ENCODE measurements at regions not wholly inside any gene's neighbourhood (a gene's known extent, or its start where the extent isn't known, plus 50 kb on each side); places are given as distances from the start of the nearest gene placed in this dataset.
"Not testable (repeated sequence)": the region's sequence is repeated elsewhere in the genome, so short reads cannot be mapped to it uniquely, and the experiment has no call there.

DNA sequence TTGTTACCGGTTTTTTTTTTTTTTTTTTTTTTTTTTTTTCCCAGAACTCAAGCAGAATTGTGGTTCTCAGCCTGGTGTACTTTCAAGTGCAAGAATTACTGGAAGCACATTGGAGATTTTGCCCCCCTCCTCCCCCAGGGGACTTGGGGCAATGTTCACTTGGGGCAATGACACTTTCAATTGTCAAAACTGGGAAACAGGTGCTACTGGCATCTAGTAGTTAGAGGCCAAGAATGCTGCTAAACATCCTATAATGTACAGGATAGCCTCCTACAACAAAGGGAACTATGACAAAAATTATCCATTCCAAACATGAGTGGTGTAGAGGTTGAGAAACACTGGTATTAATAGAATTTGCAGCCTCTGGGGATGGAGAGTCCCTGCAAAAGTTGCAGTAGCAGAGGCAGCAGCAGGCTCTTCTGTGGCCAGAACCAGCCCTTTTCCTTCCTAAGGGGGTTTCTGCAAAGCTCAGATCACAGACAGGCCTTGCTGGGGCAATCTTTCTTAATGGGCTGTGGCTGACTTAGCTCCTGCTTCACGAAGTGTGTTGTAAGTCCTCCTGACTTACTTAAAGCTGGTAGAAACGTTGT is 144.3 kb upstream of the MRPS22 start:
- DNase-seq (ENCODE audit: low read depth), result no peak

- DNase-seq (ENCODE audit: low read depth), result no peak
Observed at GRCh38 chr3:139201446-139202225, 142.2 kb upstream of the MRPS22 start.

- DNase-seq (ENCODE audit: low read depth), result peak; percentile 91
Observed at GRCh38 chr3:139202226-139202958, 141.4 kb upstream of the MRPS22 start.

DNA sequence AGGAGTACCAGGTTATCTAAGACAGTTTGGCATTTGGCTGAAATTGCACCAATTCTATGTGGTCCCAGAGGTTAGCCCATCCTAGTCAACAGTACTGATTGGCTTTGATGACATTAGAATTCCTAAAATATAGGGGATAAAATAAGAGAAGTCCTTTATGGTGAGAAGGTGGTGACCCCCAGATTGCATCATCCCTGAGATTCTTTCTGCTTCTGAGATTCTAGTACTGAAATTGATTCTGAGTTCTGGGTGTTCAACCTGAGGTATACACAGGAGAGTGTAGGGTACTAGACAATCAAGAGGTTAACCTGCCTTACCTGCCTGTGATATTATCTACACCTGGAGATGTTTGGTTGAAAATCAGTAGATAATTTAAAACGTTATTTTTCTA is 140.9 kb upstream of the MRPS22 start:
- DNase-seq (ENCODE audit: low read depth), result no peak

DNA sequence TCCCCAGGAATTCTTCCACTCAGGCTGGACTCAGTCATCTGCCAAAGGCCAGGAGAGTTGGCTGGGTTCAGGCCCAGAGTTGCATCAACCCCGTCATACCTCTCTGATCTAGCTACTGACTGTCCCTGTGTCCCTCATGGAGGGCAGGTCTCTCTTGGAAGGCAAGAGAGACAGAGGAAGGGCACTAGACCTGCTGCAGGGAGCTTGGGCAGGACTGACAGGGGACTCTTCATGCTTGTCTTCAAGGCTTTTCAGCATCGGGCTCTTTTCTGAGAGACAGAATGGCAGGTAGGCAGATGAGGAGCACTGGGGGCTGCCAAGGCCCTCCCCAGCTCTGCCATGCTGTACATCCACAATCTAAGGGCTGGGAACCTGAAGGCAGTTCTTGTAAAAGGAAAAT is 140.1 kb upstream of the MRPS22 start:
- no peak for DNase-seq (ENCODE audit: low read depth)

- DNase-seq (ENCODE audit: low read depth), result peak; percentile 57
Observed at GRCh38 chr3:139204728-139205127, 139.1 kb upstream of the MRPS22 start.

DNA sequence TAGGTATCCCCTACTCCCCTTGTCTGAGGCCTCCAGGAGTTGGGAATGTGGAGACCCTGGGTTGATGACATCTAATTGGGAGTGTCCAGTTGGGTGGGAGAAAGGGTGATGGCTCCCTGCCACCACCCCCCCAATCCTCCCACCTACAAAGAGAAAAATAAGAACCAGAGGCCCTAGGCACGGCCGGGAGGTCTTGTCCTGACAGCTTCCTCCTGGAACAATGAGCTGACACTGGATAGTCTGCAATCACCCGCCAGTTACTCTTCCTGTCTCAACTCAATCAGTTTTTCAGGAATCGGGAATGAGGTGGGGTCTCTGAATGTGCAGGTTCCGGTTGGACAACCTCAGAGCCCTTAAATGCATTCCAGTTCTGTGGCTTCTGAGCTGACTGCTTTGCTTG is 129.9 kb upstream of the MRPS22 start:
- DNase-seq (ENCODE audit: low read depth), result no peak

- no peak for DNase-seq (ENCODE audit: low read depth)
Observed at GRCh38 chr3:139216958-139217357, 126.9 kb upstream of the MRPS22 start.

DNA sequence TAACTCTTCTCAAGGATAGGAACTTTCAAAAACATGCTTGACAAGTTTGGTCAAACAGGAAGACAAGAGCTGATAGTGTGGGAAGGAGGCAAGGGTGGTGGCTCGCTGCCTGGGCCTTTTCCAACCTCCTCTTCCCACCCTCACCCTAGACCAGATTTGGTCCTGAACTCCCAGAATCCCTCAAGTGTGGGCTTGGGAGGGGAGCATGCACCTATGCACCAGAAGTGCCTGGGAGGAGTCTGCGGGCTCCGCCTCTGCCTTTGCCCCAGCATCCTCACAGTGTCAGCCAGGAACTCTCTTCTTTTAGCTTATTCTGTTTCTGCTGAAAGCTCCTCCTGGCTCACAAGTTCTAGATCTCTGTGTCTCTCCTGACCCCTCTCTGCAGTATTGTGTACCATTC is 126.2 kb upstream of the MRPS22 start:
- DNase-seq (ENCODE audit: low read depth), result no peak

- no peak for DNase-seq (ENCODE audit: low read depth)
Observed at GRCh38 chr3:139218046-139218445, 125.8 kb upstream of the MRPS22 start.

DNA sequence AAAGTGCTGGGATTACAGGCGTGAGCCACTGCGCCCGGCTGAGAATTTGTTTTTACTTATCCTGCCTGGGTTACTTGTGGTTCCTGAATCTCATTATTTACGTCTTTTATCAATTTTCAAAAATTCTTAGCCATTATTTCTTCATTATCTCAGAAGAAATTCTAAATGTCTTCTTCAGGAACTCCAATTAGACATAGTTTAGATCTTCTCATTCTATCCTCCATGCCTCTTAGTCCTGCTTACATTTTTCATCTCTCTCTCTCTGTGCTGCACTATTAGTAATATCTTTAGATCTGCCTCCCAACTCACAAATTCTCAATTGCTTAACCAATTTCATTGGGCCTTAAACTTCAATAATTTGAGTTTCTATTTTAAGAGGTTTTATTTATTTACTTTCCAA is 124.4 kb upstream of the MRPS22 start:
- no peak for DNase-seq (ENCODE audit: low read depth)

DNA sequence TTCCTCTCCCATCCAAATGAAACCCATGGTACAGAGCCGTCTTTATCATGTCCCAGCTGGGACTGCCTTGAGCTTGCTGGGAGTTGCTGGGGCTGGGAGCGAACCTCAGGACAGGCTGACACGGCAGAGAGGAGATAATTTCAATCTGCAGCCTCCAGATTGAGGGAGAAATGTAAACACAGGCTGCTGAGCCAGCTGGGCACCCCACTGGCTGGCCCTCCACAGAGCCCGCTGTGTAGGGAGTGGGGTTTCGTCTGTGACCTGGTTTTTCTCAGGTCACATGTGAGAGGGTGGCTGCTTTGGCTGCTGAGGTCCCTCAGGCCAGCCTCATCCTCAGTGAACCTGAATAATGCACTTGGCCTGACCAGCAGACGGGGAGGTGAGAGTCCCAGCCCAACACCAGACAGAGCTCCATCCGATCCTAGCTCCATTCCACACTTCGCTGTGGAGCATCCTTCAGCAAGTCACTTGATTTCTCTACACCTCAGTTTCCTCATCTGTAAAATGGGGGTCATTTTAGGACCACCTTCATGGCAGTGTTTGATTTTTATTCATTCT is 121.6 kb upstream of the MRPS22 start:
- no peak for DNase-seq (ENCODE audit: low read depth)

DNA sequence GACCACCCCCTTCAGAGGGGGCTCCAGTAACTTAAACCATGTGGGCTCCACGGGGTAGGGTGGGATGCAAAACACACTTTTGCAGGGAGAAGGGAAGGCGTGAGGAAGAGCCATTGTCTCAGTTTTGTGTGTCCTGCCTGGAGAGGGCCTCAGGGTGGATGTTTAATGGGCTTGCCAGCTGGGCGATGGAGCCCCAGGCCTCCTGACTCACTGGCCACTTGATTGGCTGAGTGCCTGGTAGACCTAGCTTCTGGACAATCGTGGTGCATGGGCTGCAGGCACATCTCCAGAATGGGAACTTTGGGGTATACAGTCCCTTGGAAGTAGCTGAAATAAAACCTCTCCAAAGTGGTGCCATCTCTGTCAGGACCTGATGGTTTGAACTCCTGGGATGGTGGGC is 118.3 kb upstream of the MRPS22 start:
- peak; percentile 96 for DNase-seq (ENCODE audit: low read depth)

DNA sequence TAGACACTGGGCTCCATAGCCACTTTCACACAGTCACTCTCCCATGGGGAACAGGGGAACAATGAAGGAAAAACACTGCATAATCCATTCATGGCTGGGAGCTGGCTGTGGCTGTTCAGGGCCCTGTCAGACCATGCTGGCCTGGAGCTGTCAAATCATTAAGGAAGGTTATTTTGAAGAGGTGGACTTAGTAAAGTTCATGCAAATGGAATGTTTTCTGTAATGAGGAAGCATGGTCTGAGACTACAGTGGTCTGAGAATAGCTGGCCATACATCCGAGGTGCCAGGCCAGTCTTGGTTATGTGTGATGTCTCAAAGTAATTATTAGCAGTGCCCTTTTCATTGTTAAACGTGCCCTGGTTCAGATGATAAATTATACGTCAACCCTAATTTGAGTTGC is 117.1 kb upstream of the MRPS22 start:
- peak; percentile 86 for DNase-seq (ENCODE audit: low read depth)

DNA sequence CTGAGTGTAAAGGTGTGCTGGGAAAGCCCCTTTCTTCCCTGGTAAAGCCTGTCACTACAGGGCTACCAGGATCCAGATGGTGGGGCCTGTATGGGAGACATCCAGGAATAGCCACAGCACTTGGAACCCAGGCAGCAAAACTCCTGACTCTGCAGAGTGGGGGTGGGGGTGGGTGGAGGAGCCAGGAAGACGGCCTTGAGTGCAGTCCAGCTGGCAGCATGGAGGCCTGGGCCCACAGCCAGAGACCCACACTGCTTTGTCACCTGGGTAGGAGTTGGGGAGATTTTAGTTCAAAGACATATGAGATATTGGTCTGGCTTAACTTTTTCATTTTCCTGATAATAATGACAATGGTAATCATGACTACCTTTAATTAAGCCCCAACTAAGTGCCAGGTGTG is 116.7 kb upstream of the MRPS22 start:
- peak; percentile 79 for DNase-seq (ENCODE audit: low read depth)

DNA sequence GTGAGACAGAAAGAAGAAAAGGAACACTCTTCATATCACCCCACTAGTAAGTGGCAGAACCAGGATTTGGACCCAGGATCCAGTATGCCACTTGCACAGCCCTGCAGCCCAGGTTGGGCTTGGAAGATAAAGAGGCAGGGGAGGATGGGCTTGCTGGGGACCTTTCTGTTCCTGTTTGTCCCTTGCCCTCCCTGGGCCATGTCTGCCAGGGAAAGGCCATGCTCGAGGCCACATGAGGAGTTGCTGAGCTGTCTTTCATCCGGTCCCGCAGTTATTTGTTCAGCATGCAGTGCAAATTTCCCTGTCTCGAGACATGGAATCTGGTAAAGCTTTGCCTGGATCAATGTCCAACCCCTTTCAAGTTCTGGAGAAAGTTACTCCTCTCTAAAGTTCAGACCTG is 116.0 kb upstream of the MRPS22 start:
- DNase-seq (ENCODE audit: low read depth), result no peak

DNA sequence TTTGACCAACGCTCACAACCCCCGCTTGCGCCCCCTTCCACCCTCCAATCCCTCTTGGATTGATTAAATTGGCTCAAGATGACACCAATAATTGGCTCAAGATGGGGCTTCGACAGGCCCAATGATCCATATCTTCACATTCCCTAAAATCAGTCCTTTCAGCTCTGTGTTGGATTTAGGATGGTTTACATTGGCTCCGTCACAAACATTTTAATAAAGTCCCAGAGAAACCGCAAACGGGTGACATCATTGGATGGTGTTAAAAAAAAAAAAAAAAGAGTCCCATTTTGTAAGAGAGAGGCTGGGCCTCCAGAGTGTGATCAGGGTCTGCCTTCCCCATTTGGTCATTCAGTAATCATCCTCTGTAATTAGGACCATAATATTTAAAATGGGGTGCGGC is 113.4 kb upstream of the MRPS22 start:
- DNase-seq (ENCODE audit: low read depth), result peak; percentile 85

DNA sequence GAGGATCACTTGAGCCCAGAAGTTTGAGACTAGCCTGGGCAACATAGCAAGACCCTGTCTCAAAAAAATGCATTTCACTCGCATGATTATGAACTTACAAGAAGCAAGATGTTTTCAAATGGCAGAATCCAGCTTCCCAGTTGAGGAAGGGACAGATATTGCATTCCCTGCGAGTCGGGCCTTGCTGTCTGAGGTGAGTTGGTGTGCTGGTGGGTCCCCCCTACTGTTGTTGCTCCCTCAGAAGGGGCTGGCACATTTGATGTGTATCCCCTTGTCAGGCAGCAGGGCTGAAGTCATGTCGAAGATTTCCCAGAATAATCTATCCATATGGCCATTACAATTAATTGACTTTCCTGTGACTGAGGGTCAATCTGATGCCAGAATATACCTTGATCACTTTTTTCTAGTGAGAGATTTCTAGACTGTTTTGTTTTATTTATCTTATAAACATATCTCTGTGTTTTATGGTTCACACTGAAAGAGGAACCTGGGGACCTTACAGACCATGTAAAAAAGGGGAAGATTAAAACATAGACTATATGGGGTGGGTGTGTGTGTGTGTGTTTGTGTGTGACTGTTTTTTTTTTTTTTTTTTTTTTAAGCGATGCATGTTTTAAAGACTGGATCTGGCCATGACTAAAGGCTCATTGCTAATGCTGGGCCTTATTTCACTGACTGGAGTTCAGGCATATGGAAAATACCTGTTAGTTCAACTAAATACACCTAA is 112.1 kb upstream of the MRPS22 start:
- DNase-seq (ENCODE audit: low read depth), result no peak

DNA sequence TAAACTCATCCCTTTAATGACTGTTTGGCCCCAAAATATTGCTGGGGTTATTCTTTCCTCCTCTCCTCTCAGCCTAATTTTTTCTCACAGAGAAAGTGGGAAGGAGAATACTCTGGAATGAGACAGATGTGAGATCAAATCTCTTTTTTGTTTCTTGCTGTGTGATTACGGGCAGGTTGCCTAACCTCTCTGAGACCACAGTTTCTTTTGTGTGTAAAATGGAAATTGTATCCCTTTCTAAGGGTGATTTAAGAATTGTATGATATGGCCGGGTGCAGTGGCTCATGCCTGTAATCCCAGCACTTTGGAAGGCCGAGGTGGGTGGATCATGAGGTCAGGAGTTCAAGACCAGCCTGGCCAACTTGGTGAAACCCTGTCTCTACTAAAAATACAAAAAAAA is 111.5 kb upstream of the MRPS22 start:
- DNase-seq (ENCODE audit: low read depth), result not testable (repeated sequence)

DNA sequence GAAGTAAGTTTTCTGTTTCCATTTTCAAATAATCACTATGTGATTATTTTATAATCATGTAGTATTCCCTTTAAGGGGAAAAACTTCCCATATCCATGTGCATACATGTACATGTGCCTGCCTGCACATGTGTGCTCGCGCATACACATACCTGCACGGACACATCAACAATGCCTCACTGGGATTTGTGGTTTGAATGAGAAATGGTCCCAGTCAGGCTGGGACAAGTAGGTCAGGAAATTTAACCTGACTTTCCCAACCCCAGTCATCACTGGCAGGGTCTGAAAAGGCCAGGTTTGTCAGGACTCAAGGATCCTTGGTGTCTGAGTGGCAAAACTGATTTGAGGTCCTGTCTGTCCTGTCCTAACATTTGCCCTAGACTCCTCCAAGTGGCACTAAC is 109.3 kb upstream of the MRPS22 start:
- DNase-seq (ENCODE audit: low read depth), result no peak

- DNase-seq (ENCODE audit: low read depth), result no peak
Observed at GRCh38 chr3:139235192-139235591, 108.6 kb upstream of the MRPS22 start.

DNA sequence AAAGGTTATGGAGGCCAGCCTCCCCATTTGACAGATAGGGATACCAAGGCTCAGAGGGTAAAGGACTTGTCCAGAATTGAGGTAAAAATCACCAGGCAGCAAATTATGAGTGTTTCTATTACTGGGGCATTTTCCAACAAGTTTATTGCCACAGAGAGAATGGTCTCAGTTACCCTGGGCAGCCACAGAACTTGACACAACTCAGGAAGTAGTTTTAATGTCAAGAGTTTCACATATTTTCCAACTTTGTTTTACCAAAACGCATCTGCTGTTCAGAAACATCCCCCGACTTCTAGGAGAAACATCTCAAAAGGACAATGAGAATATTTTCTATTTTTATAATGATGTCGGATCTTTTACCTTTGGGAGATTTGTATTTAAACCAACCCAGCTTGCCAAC is 107.5 kb upstream of the MRPS22 start:
- DNase-seq (ENCODE audit: low read depth), result no peak
